ENCODE measurements at regions not wholly inside any gene's neighbourhood (a gene's known extent, or its start where the extent isn't known, plus 50 kb on each side); places are given as distances from the start of the nearest gene placed in this dataset.

- no peaks in the 10 kb centered on the region for H3K27me3 ChIP-seq (ENCODE audit: control insufficient read depth, insufficient read depth, low read length)
- H3K4me3 ChIP-seq (ENCODE audit: low read depth, low read length), result no peak overlapping the region
- H3K36me3 ChIP-seq (ENCODE audit: control insufficient read depth, insufficient read depth, low read length), result no peaks in the 10 kb centered on the region
- TF ChIP-seq, protein P1, sequence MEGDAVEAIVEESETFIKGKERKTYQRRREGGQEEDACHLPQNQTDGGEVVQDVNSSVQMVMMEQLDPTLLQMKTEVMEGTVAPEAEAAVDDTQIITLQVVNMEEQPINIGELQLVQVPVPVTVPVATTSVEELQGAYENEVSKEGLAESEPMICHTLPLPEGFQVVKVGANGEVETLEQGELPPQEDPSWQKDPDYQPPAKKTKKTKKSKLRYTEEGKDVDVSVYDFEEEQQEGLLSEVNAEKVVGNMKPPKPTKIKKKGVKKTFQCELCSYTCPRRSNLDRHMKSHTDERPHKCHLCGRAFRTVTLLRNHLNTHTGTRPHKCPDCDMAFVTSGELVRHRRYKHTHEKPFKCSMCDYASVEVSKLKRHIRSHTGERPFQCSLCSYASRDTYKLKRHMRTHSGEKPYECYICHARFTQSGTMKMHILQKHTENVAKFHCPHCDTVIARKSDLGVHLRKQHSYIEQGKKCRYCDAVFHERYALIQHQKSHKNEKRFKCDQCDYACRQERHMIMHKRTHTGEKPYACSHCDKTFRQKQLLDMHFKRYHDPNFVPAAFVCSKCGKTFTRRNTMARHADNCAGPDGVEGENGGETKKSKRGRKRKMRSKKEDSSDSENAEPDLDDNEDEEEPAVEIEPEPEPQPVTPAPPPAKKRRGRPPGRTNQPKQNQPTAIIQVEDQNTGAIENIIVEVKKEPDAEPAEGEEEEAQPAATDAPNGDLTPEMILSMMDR (IDR thresholded peaks at IDR 0.05; ENCODE audit: insufficient read depth, low read length, poor library complexity, severe bottlenecking), result no peak
- DNase-seq (ENCODE audit: low read depth), result no peak
Observed at GRCh38 chr4:138665851-138666250, 349.7 kb upstream of the NOCT start.

GRCh38 chr4:138663883-138664282 lies 351.7 kb upstream of the NOCT start:
- H3K36me3 ChIP-seq (ENCODE audit: control insufficient read depth, insufficient read depth, low read length), result no peaks in the 10 kb centered on the region
- H3K4me3 ChIP-seq (ENCODE audit: low read depth, low read length), result no peak overlapping the region
- H3K27me3 ChIP-seq (ENCODE audit: control insufficient read depth, insufficient read depth, low read length), result no peaks in the 10 kb centered on the region
- TF ChIP-seq, protein P1 (IDR thresholded peaks at IDR 0.05; ENCODE audit: insufficient read depth, low read length, poor library complexity, severe bottlenecking), result no peak
- DNase-seq (ENCODE audit: low read depth), result no peak

DNA sequence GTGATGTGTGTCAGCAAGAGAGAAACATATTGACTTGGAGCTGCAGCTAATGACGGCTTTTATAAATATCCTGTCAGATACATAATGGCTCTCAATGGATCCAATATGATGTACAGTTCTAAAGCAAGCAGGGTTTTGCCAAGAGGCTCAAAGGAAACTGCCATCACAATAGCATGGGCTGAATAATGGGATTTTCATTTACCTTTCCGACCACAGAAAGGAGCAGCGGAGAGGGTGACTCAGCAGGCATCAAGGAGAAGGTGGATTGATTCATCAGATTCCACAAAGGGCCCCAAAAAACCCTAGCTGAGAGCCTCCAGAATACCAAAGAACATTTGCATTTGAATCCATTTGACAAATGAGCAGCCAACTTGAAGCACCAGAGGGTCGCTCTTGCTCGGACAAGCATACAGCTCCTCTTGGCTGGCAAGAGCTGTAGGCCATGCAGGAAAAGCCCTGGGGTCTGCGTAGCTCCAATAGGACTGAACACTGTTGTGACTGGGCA lies 355.7 kb upstream of the NOCT start:
- no peak for DNase-seq (ENCODE audit: low read depth)
- Histone ChIP-seq H3K36me3 (ENCODE audit: control insufficient read depth, insufficient read depth, low read length) (no peaks in the 10 kb centered on the region), H3K4me3 (ENCODE audit: low read depth, low read length) (no peak overlapping the region), H3K27me3 (ENCODE audit: control insufficient read depth, insufficient read depth, low read length) (no peaks in the 10 kb centered on the region)
- TF ChIP-seq, protein P1 (IDR thresholded peaks at IDR 0.05; ENCODE audit: insufficient read depth, low read length, poor library complexity, severe bottlenecking), result no peak

GRCh38 chr4:138659037-138659811 lies 356.4 kb upstream of the NOCT start:
- Histone ChIP-seq H3K27me3 (ENCODE audit: control insufficient read depth, insufficient read depth, low read length) (no peaks in the 10 kb centered on the region), H3K36me3 (ENCODE audit: control insufficient read depth, insufficient read depth, low read length) (no peaks in the 10 kb centered on the region), H3K4me3 (ENCODE audit: low read depth, low read length) (no peak overlapping the region)
- TF ChIP-seq, protein P1 (IDR thresholded peaks at IDR 0.05; ENCODE audit: insufficient read depth, low read length, poor library complexity, severe bottlenecking), result no peak
- no peak for DNase-seq (ENCODE audit: low read depth)

DNA sequence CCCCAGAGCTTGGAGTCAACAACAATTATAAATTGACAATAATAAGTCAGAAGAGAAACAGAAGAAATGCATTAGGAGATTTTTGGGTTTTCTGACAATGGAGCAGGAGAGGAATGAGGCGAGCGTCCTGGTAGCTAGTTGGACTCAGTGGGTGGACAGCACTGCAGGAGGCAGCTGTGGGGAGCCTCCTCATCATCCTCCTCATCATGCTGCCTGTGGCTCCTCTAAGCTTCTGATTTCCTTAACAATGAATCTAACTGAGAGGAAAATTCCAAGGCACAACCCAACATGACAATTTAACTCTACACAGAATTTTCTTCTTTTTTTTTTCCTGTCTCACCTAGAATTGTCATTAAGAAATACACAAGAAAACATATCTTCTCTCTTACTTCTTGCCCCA lies 357.1 kb upstream of the NOCT start:
- TF ChIP-seq, protein P1 (IDR thresholded peaks at IDR 0.05; ENCODE audit: insufficient read depth, low read length, poor library complexity, severe bottlenecking), result no peak
- H3K27me3 ChIP-seq (ENCODE audit: control insufficient read depth, insufficient read depth, low read length), result no peaks in the 10 kb centered on the region
- no peak for DNase-seq (ENCODE audit: low read depth)
- H3K4me3 ChIP-seq (ENCODE audit: low read depth, low read length), result no peak overlapping the region
- H3K36me3 ChIP-seq (ENCODE audit: control insufficient read depth, insufficient read depth, low read length), result no peaks in the 10 kb centered on the region

- H3K27me3 ChIP-seq (ENCODE audit: control insufficient read depth, insufficient read depth, low read length), result no peaks in the 10 kb centered on the region
- TF ChIP-seq, protein P1 (IDR thresholded peaks at IDR 0.05; ENCODE audit: insufficient read depth, low read length, poor library complexity, severe bottlenecking), result no peak
- no peaks in the 10 kb centered on the region for H3K36me3 ChIP-seq (ENCODE audit: control insufficient read depth, insufficient read depth, low read length)
- DNase-seq (ENCODE audit: low read depth), result no peak
- H3K4me3 ChIP-seq (ENCODE audit: low read depth, low read length), result no peak overlapping the region
Observed at GRCh38 chr4:138656990-138657389, 358.6 kb upstream of the NOCT start.
